Subcutaneous abdominal adipose tissue (tissue), 5 donors: ENCODE measurements at regions not wholly inside any gene's neighbourhood (a gene's known extent, or its start where the extent isn't known, plus 50 kb on each side); places are given as distances from the start of the nearest gene placed in this dataset.
"Not testable (repeated sequence)": the region's sequence is repeated elsewhere in the genome, so short reads cannot be mapped to it uniquely, and the experiment has no call there.

Source experiments
- H3K27ac ChIP-seq: one replicate; pipeline ENCODE4 v1.7.0; 2013; ENCODE audit warnings: low read depth, mild to moderate bottlenecking, inconsistent platforms, low read length, moderate library complexity
- H3K27me3 ChIP-seq, 5 donors: one replicate each; pipeline ENCODE4 v1.7.0; 2013; ENCODE audit warnings: low read length in 5 of 5, inconsistent platforms in 1 of 5; ENCODE audit not compliant: control insufficient read depth in 5 of 5, insufficient read depth in 4 of 5
- H3K36me3 ChIP-seq, 5 donors: one replicate each; pipeline ENCODE4 v1.7.0; 2013; ENCODE audit warnings: low read length in 5 of 5; ENCODE audit not compliant: control insufficient read depth in 5 of 5, insufficient read depth in 5 of 5
- H3K4me1 ChIP-seq, 5 donors: one replicate each; pipeline ENCODE4 v1.7.0; 2013; ENCODE audit warnings: low read length in 5 of 5, mild to moderate bottlenecking in 3 of 5, moderate library complexity in 1 of 5; ENCODE audit not compliant: control insufficient read depth in 5 of 5, insufficient read depth in 5 of 5
- H3K4me3 ChIP-seq, 5 donors: one replicate each; pipeline ENCODE4 v1.7.0; 2013; ENCODE audit warnings: low read length in 5 of 5, low read depth in 1 of 5
- H3K9ac ChIP-seq, 5 donors: one replicate each; pipeline ENCODE4 v1.7.0; 2013; ENCODE audit warnings: low read length in 5 of 5, mild to moderate bottlenecking in 4 of 5, moderate library complexity in 3 of 5
- H3K9me3 ChIP-seq, 5 donors: one replicate each; pipeline ENCODE4 v1.7.0; 2013; ENCODE audit warnings: low read length in 5 of 5; ENCODE audit not compliant: control insufficient read depth in 5 of 5
- donor health status: healthy.
- donor health status: healthy.
- donor health status: healthy.
- donor health status: healthy.
- donor health status: healthy.

DNA sequence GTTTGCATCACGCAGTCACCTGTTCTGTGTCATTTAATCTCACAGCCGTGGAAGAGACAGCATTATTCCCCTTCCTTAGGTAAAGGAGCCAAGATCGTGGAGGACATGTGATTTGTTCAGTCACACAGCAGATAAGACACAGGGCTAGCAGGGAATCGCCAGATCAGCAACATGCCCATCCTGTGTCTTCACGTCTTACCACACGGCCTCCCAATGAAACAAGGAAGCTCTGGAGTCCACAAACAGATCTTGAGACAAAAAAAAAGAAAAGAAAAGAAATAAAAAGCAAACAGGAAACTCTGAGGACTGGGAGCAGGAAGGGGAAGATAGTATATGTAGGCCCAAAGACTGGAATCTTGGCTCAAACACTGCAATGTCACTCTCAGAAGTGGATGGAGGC, 155.3 kb downstream of the ADSS2 start:
- Histone ChIP-seq H3K4me3 (no peak overlapping the region), H3K9me3 (no peaks in the 10 kb centered on the region)

DNA sequence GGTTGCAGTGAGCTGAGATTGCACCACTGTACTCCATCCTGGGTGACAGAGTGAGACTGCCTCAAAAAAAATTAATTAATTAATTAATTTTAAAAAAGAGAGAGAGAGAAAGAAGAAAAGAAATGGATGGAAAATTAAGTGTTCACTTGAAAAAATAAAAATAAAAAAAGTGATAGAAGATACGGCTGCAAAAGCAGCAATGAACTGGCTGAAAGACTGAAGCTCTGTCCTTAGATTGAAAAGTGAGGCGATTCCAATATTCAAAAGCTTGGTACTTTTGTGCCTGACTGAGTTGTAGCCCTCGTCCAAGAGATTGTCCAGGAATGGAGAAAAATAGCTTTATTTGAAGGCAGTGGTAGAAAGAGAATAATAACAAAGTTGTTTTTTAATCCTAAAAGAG, 154.6 kb downstream of the ADSS2 start:
- no peak overlapping the region for H3K4me3 ChIP-seq
- H3K27ac ChIP-seq, result no peak overlapping the region
- H3K4me1 ChIP-seq, result peaks cover 0 to 4% (median 1%) of the 10 kb centered on the region in 5 donors
- no peaks in the 10 kb centered on the region for H3K36me3 ChIP-seq
- H3K9me3 ChIP-seq, result no peaks in the 10 kb centered on the region
- no peak overlapping the region for H3K9ac ChIP-seq
- H3K27me3 ChIP-seq, result no peaks in the 10 kb centered on the region

More for the DNA sequence above, 155.3 kb downstream of the ADSS2 start:
- H3K4me1 ChIP-seq, result peaks cover 0 to 4% (median 1%) of the 10 kb centered on the region in 5 donors
- no peak overlapping the region for H3K9ac ChIP-seq
- H3K27me3 ChIP-seq, result no peaks in the 10 kb centered on the region
- H3K27ac ChIP-seq, result no peak overlapping the region
- no peaks in the 10 kb centered on the region for H3K36me3 ChIP-seq

DNA sequence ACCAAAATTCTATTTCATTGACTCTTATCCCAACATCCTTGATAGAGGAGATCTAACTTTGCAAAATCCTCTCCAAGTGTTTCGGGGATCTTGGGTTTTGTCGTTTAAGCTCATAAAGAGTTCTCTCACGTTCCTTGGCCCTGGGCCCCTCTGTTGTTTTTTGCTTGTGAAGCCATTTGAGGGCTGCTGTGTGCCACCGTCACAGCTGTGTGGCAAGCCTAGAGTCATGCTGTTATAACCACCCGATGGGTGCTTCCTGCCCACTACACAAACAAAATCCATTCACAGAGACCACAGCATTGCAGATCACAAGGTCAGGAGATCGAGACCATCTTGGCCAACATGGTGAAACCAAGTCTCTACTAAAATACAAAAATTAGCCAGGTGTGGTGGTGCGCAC, 154.1 kb downstream of the ADSS2 start:
- no peaks in the 10 kb centered on the region for H3K9me3 ChIP-seq
- no peaks in the 10 kb centered on the region for H3K36me3 ChIP-seq
- peaks cover 0 to 4% (median 1%) of the 10 kb centered on the region in 5 donors for H3K4me1 ChIP-seq
- H3K9ac ChIP-seq, result no peak overlapping the region
- H3K27me3 ChIP-seq, result no peaks in the 10 kb centered on the region
- no peak overlapping the region for H3K27ac ChIP-seq
- no peak overlapping the region for H3K4me3 ChIP-seq

DNA sequence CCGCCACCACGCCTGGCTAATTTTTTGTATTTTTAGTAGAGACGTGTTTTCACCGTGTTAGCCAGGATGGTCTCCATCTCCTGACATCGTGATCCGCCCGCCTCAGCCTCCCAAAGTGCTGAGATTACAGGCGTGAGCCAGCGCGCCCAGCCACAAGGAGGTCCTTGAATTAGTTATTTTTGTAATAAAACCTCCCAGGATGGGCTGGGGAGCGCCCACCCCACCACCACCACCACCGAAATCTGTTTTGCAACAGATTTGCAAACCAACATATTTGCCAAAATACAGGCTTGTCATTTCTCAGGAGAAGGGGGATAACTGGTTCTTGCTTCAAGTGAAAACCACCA, 151.7 kb downstream of the ADSS2 start:
- H3K27ac ChIP-seq, H3K9me3 ChIP-seq, H3K36me3 ChIP-seq, H3K9ac ChIP-seq, H3K27me3 ChIP-seq, H3K4me3 ChIP-seq, H3K4me1 ChIP-seq: not testable (repeated sequence)

DNA sequence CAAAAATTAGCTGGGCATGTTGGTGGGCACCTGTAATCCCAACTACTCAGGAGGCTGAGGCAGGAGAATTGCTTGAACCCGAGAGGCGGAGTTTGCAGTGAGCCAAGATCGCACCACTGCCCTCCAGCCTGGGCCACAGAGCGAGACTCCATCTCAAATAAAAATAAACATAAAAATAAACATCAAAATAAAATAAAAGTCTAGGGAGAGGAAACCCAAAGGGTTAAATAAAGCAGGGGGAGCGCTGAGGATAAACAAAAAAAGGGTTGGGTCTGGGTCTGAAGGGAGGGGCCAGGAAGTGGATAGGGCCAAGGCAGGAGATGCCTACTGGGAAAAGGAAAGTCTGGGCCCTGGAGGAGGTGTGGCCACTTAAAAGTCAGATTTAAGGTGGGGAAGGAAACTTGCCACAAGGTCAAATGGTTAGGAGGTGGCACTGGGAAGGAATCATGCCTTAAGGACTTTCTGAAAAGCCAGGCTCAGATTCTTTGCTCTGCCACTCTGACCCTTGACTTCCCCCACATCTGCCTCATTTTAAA, 150.0 kb downstream of the ADSS2 start:
- no peak overlapping the region for H3K4me3 ChIP-seq
- H3K27ac ChIP-seq, result no peak overlapping the region
- no peaks in the 10 kb centered on the region for H3K36me3 ChIP-seq
- H3K9me3 ChIP-seq, result no peaks in the 10 kb centered on the region
- H3K27me3 ChIP-seq, result no peaks in the 10 kb centered on the region
- H3K9ac ChIP-seq, result no peak overlapping the region
- peaks cover 0 to 4% (median 1%) of the 10 kb centered on the region in 5 donors for H3K4me1 ChIP-seq

DNA sequence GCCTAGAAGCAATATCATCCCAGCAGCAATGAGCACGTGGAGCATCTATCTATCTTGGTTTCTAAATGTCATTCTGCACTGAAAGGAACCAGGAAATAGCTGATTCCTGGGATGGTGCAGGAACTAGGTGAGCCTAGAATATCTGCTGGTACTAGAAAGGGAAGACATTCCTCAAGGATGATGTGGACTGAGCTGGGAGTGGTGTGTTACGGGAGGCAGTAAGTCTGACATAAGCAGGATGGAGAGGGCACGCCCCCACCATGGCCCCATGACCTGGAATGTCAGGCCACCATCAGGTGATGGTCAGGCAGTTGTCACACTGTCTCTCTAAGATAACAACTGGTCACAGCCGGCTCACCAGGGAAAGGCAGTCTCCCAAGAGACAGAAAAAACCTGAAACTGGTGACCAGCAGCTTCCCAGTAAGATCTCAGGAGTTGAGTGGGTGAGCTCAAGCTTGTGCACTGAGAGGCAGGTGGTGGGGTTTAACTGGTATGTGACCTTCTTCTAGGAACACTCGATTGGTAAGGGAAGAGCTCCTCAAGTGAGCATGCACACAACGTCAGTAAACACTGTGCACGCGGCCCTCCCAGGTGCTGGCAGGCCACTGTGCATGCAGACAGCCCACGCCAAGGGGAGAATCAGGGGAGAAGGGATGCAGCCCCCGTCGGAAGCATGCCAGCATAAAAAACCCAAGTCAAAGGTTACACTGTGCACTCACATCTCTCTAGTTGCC, 148.7 kb downstream of the ADSS2 start:
- Histone ChIP-seq H3K9ac (no peak overlapping the region), H3K27me3 (no peaks in the 10 kb centered on the region), H3K4me1 (peaks cover 0 to 4% (median 1%) of the 10 kb centered on the region in 5 donors), H3K27ac (no peak overlapping the region), H3K4me3 (no peak overlapping the region), H3K9me3 (no peaks in the 10 kb centered on the region), H3K36me3 (no peaks in the 10 kb centered on the region)

DNA sequence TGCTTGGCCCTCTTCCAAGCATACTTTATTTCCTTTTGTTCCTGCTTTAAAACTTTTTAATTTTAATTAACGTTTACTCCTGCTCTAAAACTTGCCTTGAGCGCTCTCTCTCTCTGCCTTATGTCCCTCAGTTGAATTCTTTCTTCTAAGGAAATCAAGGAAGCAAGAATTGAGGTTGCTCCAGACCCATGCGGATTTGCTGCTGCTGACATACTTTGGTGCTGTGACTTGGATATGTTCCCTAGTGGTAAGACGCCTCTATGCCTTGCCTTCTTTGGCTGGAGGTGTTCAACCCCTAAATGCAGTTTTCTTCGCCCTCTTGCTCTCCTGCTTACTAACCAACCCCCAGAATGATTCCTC, 148.1 kb downstream of the ADSS2 start:
- Histone ChIP-seq H3K9me3 (no peaks in the 10 kb centered on the region), H3K36me3 (no peaks in the 10 kb centered on the region), H3K4me1 (peaks cover 0 to 4% (median 1%) of the 10 kb centered on the region in 5 donors), H3K9ac (no peak overlapping the region), H3K27me3 (no peaks in the 10 kb centered on the region), H3K27ac (no peak overlapping the region), H3K4me3 (no peak overlapping the region)

DNA sequence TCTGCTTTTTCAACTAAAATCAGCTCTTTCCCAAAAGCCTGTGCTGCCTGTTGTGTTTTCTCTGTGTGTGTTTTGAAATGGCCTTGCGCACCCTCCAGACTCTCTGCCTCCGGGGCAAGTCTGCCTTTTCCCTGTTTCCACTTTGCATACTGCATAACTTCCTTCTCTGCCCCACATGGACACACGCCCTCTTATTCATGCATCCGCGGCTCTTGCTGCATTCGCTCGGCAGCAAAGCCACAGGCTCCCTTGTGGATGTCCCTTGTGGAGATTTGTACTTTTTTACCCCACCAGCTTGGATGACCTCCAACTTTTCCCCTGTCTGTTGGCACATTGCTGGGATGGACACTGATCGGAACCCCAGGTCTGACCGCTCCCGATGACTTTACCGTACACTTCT, 147.6 kb downstream of the ADSS2 start:
- H3K9ac ChIP-seq, result no peak overlapping the region
- no peak overlapping the region for H3K4me3 ChIP-seq
- peaks cover 0 to 3% (median 1%) of the 10 kb centered on the region in 5 donors for H3K4me1 ChIP-seq
- H3K9me3 ChIP-seq, result no peaks in the 10 kb centered on the region
- no peaks in the 10 kb centered on the region for H3K27me3 ChIP-seq
- H3K27ac ChIP-seq, result no peak overlapping the region
- H3K36me3 ChIP-seq, result no peaks in the 10 kb centered on the region

DNA sequence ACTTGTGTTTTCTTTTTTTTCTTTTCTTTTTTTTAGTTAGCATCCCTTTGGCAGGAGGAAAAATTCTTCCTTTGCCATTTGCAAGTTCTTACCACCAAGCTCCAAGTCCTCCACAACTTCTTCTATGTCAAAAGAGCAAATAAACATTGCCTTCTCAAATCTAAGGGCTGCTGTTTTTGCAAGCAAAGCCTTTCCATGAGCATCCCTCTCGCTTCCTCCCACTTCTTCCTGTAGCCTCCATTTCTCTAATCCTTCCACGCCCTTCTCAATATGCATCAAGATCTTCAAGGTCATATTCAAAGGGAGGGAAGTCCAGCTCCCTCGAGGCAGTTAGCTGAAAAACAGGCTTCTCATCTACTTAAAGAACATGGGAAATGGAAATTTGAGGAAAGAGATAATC, 147.1 kb downstream of the ADSS2 start:
- Histone ChIP-seq H3K4me1 (no peaks in the 10 kb centered on the region), H3K4me3 (no peak overlapping the region), H3K9me3 (no peaks in the 10 kb centered on the region), H3K36me3 (no peaks in the 10 kb centered on the region), H3K9ac (no peak overlapping the region), H3K27ac (no peak overlapping the region), H3K27me3 (no peaks in the 10 kb centered on the region)

DNA sequence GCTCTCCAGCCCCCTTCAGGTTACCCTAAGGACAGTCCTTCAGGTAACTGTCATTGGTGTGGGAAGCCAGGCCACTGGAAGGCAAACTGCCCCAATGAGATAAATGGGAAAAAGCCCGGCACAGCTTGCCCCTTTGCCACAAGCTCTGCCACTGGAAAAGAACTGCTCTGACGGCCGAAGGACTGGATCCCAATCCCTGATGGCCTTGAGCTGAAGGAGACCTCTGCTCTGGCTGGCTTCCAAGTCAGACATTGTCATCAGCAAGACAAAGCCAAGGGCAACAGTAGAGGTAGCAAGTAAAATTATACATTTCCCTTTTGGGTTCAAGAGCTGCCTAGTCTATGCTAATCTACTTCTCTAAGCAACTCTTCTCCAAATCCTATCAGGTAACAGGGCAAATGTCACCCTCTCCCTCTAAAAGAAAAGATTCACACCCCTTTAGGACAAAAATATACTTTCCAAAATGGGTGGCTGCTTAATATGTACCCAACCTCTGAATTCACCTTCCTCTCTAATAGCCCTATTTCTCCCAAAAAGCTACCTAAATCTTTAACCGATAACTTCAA, 145.8 kb downstream of the ADSS2 start:
- Histone ChIP-seq H3K36me3 (no peaks in the 10 kb centered on the region), H3K27me3 (no peaks in the 10 kb centered on the region), H3K9me3 (no peaks in the 10 kb centered on the region), H3K4me1 (no peaks in the 10 kb centered on the region), H3K27ac (no peak overlapping the region), H3K9ac (no peak overlapping the region), H3K4me3 (no peak overlapping the region)
